NB4 (cell line): ENCODE measurements at regions not wholly inside any gene's neighbourhood (a gene's known extent, or its start where the extent isn't known, plus 50 kb on each side); places are given as distances from the start of the nearest gene placed in this dataset.

Experiments used
- POLR2A ChIP-seq: IDR thresholded peaks from 2 replicates; pipeline ENCODE4 v1.6.1; 2011; ENCODE audit warnings: mild to moderate bottlenecking; ENCODE audit not compliant: insufficient read length; ENCODE audit errors: extremely low read depth
- TF ChIP-seq, protein P1 (sequence below): IDR thresholded peaks from one replicate; pipeline ENCODE4 v1.5.1; 2012; ENCODE audit warnings: low read depth, low read length

- TF ChIP-seq, protein P1, sequence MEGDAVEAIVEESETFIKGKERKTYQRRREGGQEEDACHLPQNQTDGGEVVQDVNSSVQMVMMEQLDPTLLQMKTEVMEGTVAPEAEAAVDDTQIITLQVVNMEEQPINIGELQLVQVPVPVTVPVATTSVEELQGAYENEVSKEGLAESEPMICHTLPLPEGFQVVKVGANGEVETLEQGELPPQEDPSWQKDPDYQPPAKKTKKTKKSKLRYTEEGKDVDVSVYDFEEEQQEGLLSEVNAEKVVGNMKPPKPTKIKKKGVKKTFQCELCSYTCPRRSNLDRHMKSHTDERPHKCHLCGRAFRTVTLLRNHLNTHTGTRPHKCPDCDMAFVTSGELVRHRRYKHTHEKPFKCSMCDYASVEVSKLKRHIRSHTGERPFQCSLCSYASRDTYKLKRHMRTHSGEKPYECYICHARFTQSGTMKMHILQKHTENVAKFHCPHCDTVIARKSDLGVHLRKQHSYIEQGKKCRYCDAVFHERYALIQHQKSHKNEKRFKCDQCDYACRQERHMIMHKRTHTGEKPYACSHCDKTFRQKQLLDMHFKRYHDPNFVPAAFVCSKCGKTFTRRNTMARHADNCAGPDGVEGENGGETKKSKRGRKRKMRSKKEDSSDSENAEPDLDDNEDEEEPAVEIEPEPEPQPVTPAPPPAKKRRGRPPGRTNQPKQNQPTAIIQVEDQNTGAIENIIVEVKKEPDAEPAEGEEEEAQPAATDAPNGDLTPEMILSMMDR = no peak
- no peak for TF ChIP-seq POLR2A
Measured at GRCh38 chr7:130823060-130823459, 89.1 kb upstream of the KLF14 start.
